KOPT-K1 (cell line): ENCODE measurements at regions not wholly inside any gene's neighbourhood (a gene's known extent, or its start where the extent isn't known, plus 50 kb on each side); places are given as distances from the start of the nearest gene placed in this dataset.

Source experiments
- H3K27ac ChIP-seq: fragments of 200-600 bp; sonication (generic); 2 replicates; pipeline ENCODE4 v1.5.1; 2016; ENCODE audit warnings: antibody characterized with exemption, mild to moderate bottlenecking, low read depth, low read length; ENCODE audit not compliant: poor library complexity, severe bottlenecking
- H3K36me3 ChIP-seq: fragments of 200-600 bp; sonication (generic); 2 replicates; pipeline ENCODE4 v1.5.1; 2017; ENCODE audit warnings: antibody characterized with exemption, mild to moderate bottlenecking, low read length, moderate library complexity; ENCODE audit not compliant: insufficient read depth
- H3K9me3 ChIP-seq: fragments of 200-600 bp; sonication (generic); 2 replicates; pipeline ENCODE4 v1.5.1; 2017; ENCODE audit warnings: antibody characterized with exemption, low read length, mild to moderate bottlenecking; ENCODE audit not compliant: insufficient read depth, poor library complexity, severe bottlenecking

GRCh38 chr17:77590951-77591735 lies 367.4 kb upstream of the TNRC6C start:
- Histone ChIP-seq H3K9me3 (peaks cover 11% of the 10 kb centered on the region), H3K36me3 (no peaks in the 10 kb centered on the region), H3K27ac (no peak overlapping the region)

GRCh38 chr17:77592106-77592865 lies 366.2 kb upstream of the TNRC6C start:
- H3K9me3 ChIP-seq: peaks cover 9% of the 10 kb centered on the region
- no peaks in the 10 kb centered on the region for H3K36me3 ChIP-seq
- H3K27ac ChIP-seq: no peak overlapping the region

GRCh38 chr17:77593081-77593480 lies 365.4 kb upstream of the TNRC6C start:
- Histone ChIP-seq H3K27ac (no peak overlapping the region), H3K36me3 (no peaks in the 10 kb centered on the region), H3K9me3 (peaks cover under 1% of the 10 kb centered on the region)

- no peaks in the 10 kb centered on the region for H3K36me3 ChIP-seq
- peak overlapping the region; percentile 0 for H3K27ac ChIP-seq
- no peaks in the 10 kb centered on the region for H3K9me3 ChIP-seq
These were observed 363.9 kb upstream of the TNRC6C start for GRCh38 chr17:77594416-77595209.

GRCh38 chr17:77596491-77597417 lies 361.7 kb upstream of the TNRC6C start:
- H3K9me3 ChIP-seq: no peaks in the 10 kb centered on the region
- H3K36me3 ChIP-seq: no peaks in the 10 kb centered on the region
- H3K27ac ChIP-seq: no peak overlapping the region

- H3K9me3 ChIP-seq: no peaks in the 10 kb centered on the region
- no peak overlapping the region for H3K27ac ChIP-seq
- no peaks in the 10 kb centered on the region for H3K36me3 ChIP-seq
These were observed 360.9 kb upstream of the TNRC6C start for GRCh38 chr17:77597418-77598240.

GRCh38 chr17:77598241-77598620 lies 360.3 kb upstream of the TNRC6C start:
- no peak overlapping the region for H3K27ac ChIP-seq
- H3K36me3 ChIP-seq: no peaks in the 10 kb centered on the region
- no peaks in the 10 kb centered on the region for H3K9me3 ChIP-seq

- Histone ChIP-seq H3K36me3 (no peaks in the 10 kb centered on the region), H3K27ac (no peak overlapping the region), H3K9me3 (no peaks in the 10 kb centered on the region)
These were observed 358.8 kb upstream of the TNRC6C start for GRCh38 chr17:77599699-77600098.

GRCh38 chr17:77600346-77600745 lies 358.2 kb upstream of the TNRC6C start:
- H3K27ac ChIP-seq: no peak overlapping the region
- no peaks in the 10 kb centered on the region for H3K9me3 ChIP-seq
- no peaks in the 10 kb centered on the region for H3K36me3 ChIP-seq

GRCh38 chr17:77601054-77601979 lies 357.2 kb upstream of the TNRC6C start:
- Histone ChIP-seq H3K27ac (no peak overlapping the region), H3K36me3 (no peaks in the 10 kb centered on the region), H3K9me3 (no peaks in the 10 kb centered on the region)

GRCh38 chr17:77602062-77602746 lies 356.3 kb upstream of the TNRC6C start:
- Histone ChIP-seq H3K27ac (no peak overlapping the region), H3K9me3 (no peaks in the 10 kb centered on the region), H3K36me3 (no peaks in the 10 kb centered on the region)

- no peaks in the 10 kb centered on the region for H3K36me3 ChIP-seq
- H3K9me3 ChIP-seq: no peaks in the 10 kb centered on the region
- H3K27ac ChIP-seq: no peak overlapping the region
These were observed 355.4 kb upstream of the TNRC6C start for GRCh38 chr17:77602883-77603640.
